IMR-90 (cell line): ENCODE measurements at regions not wholly inside any gene's neighbourhood (a gene's known extent, or its start where the extent isn't known, plus 50 kb on each side); places are given as distances from the start of the nearest gene placed in this dataset.

ENCODE experiments used
- ATAC-seq: fragments of 200-7000 bp; cut with Tn5 transposase; 2 replicates; pipeline ENCODE4 v1.9.1; 2020; ENCODE audit warnings: low read depth, mild to moderate bottlenecking, moderate library complexity
- BruUV-seq: library from RNA; stranded (reverse); fragments of 400-500 nt; replicated peaks from 2 replicates; lab custom pipeline; 2021; lab: Mats Ljungman, UMichigan
- CTCF ChIA-PET: fragments of 300-600 bp; formaldehyde crosslinking; extraction: SDS; loops from one replicate; lab custom pipeline; 2021; ENCODE audit warnings: antibody characterized with exemption; lab: Yijun Ruan, JAX
- POLR2A ChIA-PET: fragments of 300-600 bp; sonication (Branson Sonifier 250); formaldehyde crosslinking; loops from one replicate; lab custom pipeline; 2022; ENCODE audit warnings: antibody characterized with exemption; ENCODE audit not compliant: unreplicated experiment; lab: Charles Lee
- DNase-seq: peaks from one replicate; pipeline ENCODE4 v3.0.0; 2013
- H2AFZ ChIP-seq: replicated peaks from 2 replicates; pipeline ENCODE3; 2013; ENCODE audit warnings: low read length, mild to moderate bottlenecking; ENCODE audit not compliant: poor library complexity
- H2AK5ac ChIP-seq: 2 replicates; pipeline ENCODE4 v1.6.1; 2013; ENCODE audit warnings: low read depth, low read length, inconsistent platforms
- H2AK9ac ChIP-seq: replicated peaks from 2 replicates; pipeline ENCODE3; 2013; ENCODE audit warnings: mild to moderate bottlenecking, low read depth, low read length, moderate library complexity; ENCODE audit not compliant: poor library complexity
- H2BK120ac ChIP-seq: 2 replicates; pipeline ENCODE4 v1.6.1; 2013; ENCODE audit warnings: low read depth, low read length, inconsistent platforms
- H2BK15ac ChIP-seq: 3 replicates; pipeline ENCODE4 v1.6.1; 2013; ENCODE audit warnings: low read depth, low read length, inconsistent platforms
- H2BK20ac ChIP-seq: 2 replicates; pipeline ENCODE4 v1.6.1; 2013; ENCODE audit warnings: low read depth, mild to moderate bottlenecking, inconsistent platforms, low read length, moderate library complexity
- H2BK5ac ChIP-seq: 2 replicates; pipeline ENCODE4 v1.6.1; 2013; ENCODE audit warnings: mild to moderate bottlenecking, low read depth, low read length, inconsistent platforms; ENCODE audit not compliant: poor library complexity, severe bottlenecking
- H3K14ac ChIP-seq: replicated peaks from 2 replicates; pipeline ENCODE4 v1.6.1; 2013; ENCODE audit warnings: low read depth, low read length, inconsistent platforms
- H3K18ac ChIP-seq: 2 replicates; pipeline ENCODE4 v1.6.1; 2013; ENCODE audit warnings: low read depth, low read length, control low read depth
- H3K23ac ChIP-seq: 2 replicates; pipeline ENCODE4 v1.6.1; 2013; ENCODE audit warnings: low read depth, low read length, inconsistent platforms
- H3K27ac ChIP-seq: 2 replicates; pipeline ENCODE4 v1.5.1; 2013; ENCODE audit warnings: mild to moderate bottlenecking, control low read depth, low read length; ENCODE audit not compliant: insufficient read depth
- H3K27me3 ChIP-seq: 2 replicates; pipeline ENCODE4 v1.6.1; 2013; ENCODE audit warnings: low read length; ENCODE audit not compliant: control insufficient read depth, insufficient read depth
- H3K36me3 ChIP-seq: 2 replicates; pipeline ENCODE4 v1.6.1; 2013; ENCODE audit warnings: low read length, mixed read lengths; ENCODE audit not compliant: control insufficient read depth, insufficient read depth
- H3K4ac ChIP-seq: 2 replicates; pipeline ENCODE4 v1.6.1; 2013; ENCODE audit warnings: low read depth, low read length, inconsistent platforms
- H3K4me1 ChIP-seq: 2 replicates; pipeline ENCODE4 v1.6.1; 2013; ENCODE audit warnings: low read length, mixed read lengths; ENCODE audit not compliant: control insufficient read depth, insufficient read depth
- H3K4me2 ChIP-seq: 2 replicates; pipeline ENCODE4 v1.6.1; 2013; ENCODE audit warnings: low read depth, mild to moderate bottlenecking, control low read depth, low read length, moderate library complexity
- H3K4me3 ChIP-seq: 2 replicates; pipeline ENCODE4 v1.5.1; 2013; ENCODE audit warnings: low read depth, mild to moderate bottlenecking, control low read depth, low read length, moderate library complexity; ENCODE audit not compliant: insufficient read depth
- H3K56ac ChIP-seq: 2 replicates; pipeline ENCODE4 v1.6.1; 2013; ENCODE audit warnings: low read length, inconsistent platforms; ENCODE audit not compliant: insufficient read depth; ENCODE audit errors: extremely low read depth
- H3K79me1 ChIP-seq, 2 experiments: 2 replicates each; pipeline ENCODE4 v1.6.1; 2013; ENCODE audit warnings: low read length in 2 of 2, inconsistent platforms in 1 of 2, low read depth in 1 of 2
- H3K9ac ChIP-seq: 2 replicates; pipeline ENCODE4 v1.6.1; 2013; ENCODE audit warnings: low read depth, low read length, control low read depth
- H3K9me1 ChIP-seq: 2 replicates; pipeline ENCODE4 v1.6.1; 2013; ENCODE audit warnings: low read length, inconsistent platforms; ENCODE audit not compliant: insufficient read depth
- H3K9me3 ChIP-seq: 2 replicates; pipeline ENCODE4 v1.6.1; 2013; ENCODE audit warnings: low read length; ENCODE audit not compliant: control insufficient read depth, insufficient read depth
- H4K20me1 ChIP-seq: 2 replicates; pipeline ENCODE4 v1.6.1; 2013; ENCODE audit warnings: low read length, inconsistent platforms; ENCODE audit not compliant: insufficient read depth
- H4K5ac ChIP-seq: 2 replicates; pipeline ENCODE4 v1.6.1; 2013; ENCODE audit warnings: mild to moderate bottlenecking, low read depth, low read length, control low read depth
- H4K8ac ChIP-seq, 2 experiments: 2 replicates each; pipeline ENCODE4 v1.6.1; 2013; ENCODE audit warnings: low read depth in 2 of 2, low read length in 2 of 2, control low read depth in 1 of 2, inconsistent platforms in 1 of 2
- H4K91ac ChIP-seq: 2 replicates; pipeline ENCODE4 v1.6.1; 2013; ENCODE audit warnings: low read depth, low read length, inconsistent platforms; ENCODE audit not compliant: insufficient read depth
- ELK1 ChIP-seq: fragments of 150-350 bp; IDR thresholded peaks from 2 replicates; pipeline ENCODE4 v1.6.1; 2016; ENCODE audit warnings: low read depth, mild to moderate bottlenecking, low read length, moderate library complexity, borderline replicate concordance
- MAZ ChIP-seq: IDR thresholded peaks from 2 replicates; pipeline ENCODE4 v1.6.1; 2012; ENCODE audit warnings: low read depth, mild to moderate bottlenecking, low read length, improper control_type of control experiment, moderate library complexity, borderline replicate concordance
- NFE2L2 ChIP-seq: fragments of 150-350 bp; IDR thresholded peaks from 2 replicates; pipeline ENCODE4 v1.6.1; 2016; ENCODE audit warnings: low read depth, mild to moderate bottlenecking, low read length
- RFX5 ChIP-seq: IDR thresholded peaks from 2 replicates; pipeline ENCODE4 v1.8.0; 2012; ENCODE audit warnings: low read depth, mild to moderate bottlenecking, low read length, moderate library complexity
- WGBS, 2 experiments: methylation state at CpG; one replicate each; pipeline versions ENCODE4 v1.1.5 to v1.1.7; 2013; ENCODE audit warnings: missing lambda C conversion rate in 2 of 2; ENCODE audit not compliant: insufficient read length in 1 of 2; ENCODE audit errors: extremely low coverage in 2 of 2; 5-methylcytosine and 5-hydroxymethylcytosine counted together
- dilution Hi-C: fragments of 300-500 bp; cut with HindIII; formaldehyde crosslinking; loops from one replicate; pipeline ENCODE4 v1.14.3; 2018; ENCODE audit warnings: low sequenced_read_pairs; ENCODE audit not compliant: unreplicated experiment
- in situ Hi-C: fragments of 300-500 bp; cut with MboI; formaldehyde crosslinking; loops from 3 replicates; pipeline ENCODE4 v1.14.3; 2019; ENCODE audit warnings: low sequenced_read_pairs, inconsistent platforms, mixed read lengths
- intact Hi-C: fragments of 100-400 bp; cut with micrococcal nuclease; formaldehyde crosslinking; loops from 2 replicates; pipeline ENCODE4 v1.10.0; 2022

GRCh38 chr12:68453876-68454275 lies 121.7 kb upstream of the MDM1 start:
- Histone ChIP-seq H2BK5ac (no peak overlapping the region), H3K9ac (no peak overlapping the region), H3K4ac (no peak overlapping the region), H2BK120ac (no peak overlapping the region), H2AK9ac (no peak overlapping the region), H3K23ac (no peak overlapping the region), H3K27me3 (no peaks in the 10 kb centered on the region), H3K4me1 (peaks cover 9% of the 10 kb centered on the region), H2BK20ac (no peak overlapping the region), H4K91ac (no peak overlapping the region), H3K14ac (no peak overlapping the region), H4K5ac (no peak overlapping the region), H4K8ac (no peak overlapping the region), H3K9me1 (peaks cover 4% of the 10 kb centered on the region; the same call in 1 of the 2 replicates), H4K20me1 (no peaks in the 10 kb centered on the region), H3K56ac (no peak overlapping the region), H2AK5ac (no peak overlapping the region; the same call in 1 of the 2 replicates), H2AFZ (no peak overlapping the region), H3K36me3 (no peaks in the 10 kb centered on the region), H3K79me1 (no peaks in the 10 kb centered on the region), H3K4me2 (no peak overlapping the region), H2BK15ac (no peak overlapping the region), H3K9me3 (no peaks in the 10 kb centered on the region), H3K27ac (no peak overlapping the region), H3K18ac (no peak overlapping the region), H3K4me3 (no peak overlapping the region)
- intact Hi-C loops = no loop called here
- BruUV-seq = no TSS peak
- POLR2A ChIA-PET = no interaction called here
- in situ Hi-C loops = no loop called here
- ATAC-seq = no peak
- no peak for DNase-seq
- dilution Hi-C loops = no loop called here
- CTCF ChIA-PET = no interaction called here
- WGBS, 2 experiments = no CpG with 5 or more reads among the region's 5 CpGs
- TF ChIP-seq RFX5 (no peak), ELK1 (no peak), MAZ (no peak), NFE2L2 (no peak)
